GM19023 (cell line): ENCODE measurements at regions not wholly inside any gene's neighbourhood (a gene's known extent, or its start where the extent isn't known, plus 50 kb on each side); places are given as distances from the start of the nearest gene placed in this dataset.
"Not testable (repeated sequence)": the region's sequence is repeated elsewhere in the genome, so short reads cannot be mapped to it uniquely, and the experiment has no call there.

ENCODE experiments used
- ATAC-seq: cut with Tn5 transposase; IDR thresholded peaks from one replicate; pipeline ENCODE4 v1.9.1; 2021; ENCODE audit warnings: mild to moderate bottlenecking, moderate library complexity; ENCODE audit not compliant: unreplicated experiment

GRCh38 chr12:34301251-34302130 lies 279.2 kb downstream of the ALG10 start:
- ATAC-seq = no peak

GRCh38 chr12:34302131-34302885 lies 280.0 kb downstream of the ALG10 start:
- no peak for ATAC-seq

- no peak for ATAC-seq
Observed at GRCh38 chr12:34303091-34303870, 281.0 kb downstream of the ALG10 start.

DNA sequence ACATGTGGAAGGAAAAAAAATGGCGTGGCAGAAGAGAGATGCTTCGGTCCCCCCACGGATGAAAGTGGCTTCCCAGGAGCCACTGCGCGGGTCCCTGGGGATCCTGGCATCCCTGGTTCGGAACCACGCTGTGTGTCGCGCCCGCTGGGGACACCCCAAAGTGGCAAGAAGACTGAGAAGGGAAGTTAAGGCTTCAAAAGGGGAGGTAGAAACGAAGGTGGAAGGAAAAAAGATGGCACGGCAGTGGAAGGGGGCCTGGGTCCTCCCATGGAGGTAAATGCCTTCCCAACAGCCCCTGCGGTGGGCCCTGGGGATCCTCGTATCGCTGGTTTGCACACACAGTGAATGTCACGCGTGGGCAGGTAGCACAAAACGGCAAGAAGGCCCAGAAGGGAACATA lies 281.7 kb downstream of the ALG10 start:
- no peak for ATAC-seq

DNA sequence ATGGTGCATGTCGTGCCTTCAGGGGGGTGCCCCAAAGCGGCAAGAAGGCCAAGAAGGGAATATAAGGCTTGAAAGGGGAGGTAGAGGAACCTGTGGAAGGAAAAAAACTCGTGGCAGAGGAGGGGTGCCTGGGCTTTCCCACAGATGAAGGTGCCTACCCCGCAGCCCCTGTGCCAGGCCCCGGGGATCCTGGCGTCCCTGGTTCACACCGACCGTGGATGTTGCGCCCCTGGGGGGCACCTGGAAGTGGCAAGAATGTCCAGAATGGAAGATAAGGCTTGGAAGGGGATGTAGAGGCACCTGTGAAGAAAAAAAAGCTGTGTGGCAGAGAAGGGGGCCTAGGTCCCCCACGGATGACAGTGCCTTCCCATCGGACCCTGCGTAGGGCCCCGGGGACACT lies 282.2 kb downstream of the ALG10 start:
- no peak for ATAC-seq

DNA sequence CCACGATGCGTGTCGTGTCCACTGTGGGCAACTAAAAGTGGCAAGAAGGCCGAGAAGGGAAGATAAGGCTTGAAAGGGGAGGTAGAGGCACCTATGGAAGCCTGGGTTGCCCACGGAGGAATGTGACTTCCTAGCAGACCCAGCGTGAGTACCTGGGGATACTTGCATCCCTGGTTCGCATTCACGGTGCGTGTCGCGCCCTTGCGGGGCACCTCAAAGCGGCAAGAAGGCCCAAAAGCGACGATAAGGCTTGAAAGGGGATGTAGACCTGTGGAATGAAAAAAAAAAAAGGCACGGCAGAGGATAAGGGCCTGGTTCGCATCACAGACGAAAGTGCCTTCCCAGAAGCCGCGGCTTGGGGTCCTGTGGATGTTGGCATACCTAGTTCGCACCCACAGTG lies 282.9 kb downstream of the ALG10 start:
- ATAC-seq = no peak

DNA sequence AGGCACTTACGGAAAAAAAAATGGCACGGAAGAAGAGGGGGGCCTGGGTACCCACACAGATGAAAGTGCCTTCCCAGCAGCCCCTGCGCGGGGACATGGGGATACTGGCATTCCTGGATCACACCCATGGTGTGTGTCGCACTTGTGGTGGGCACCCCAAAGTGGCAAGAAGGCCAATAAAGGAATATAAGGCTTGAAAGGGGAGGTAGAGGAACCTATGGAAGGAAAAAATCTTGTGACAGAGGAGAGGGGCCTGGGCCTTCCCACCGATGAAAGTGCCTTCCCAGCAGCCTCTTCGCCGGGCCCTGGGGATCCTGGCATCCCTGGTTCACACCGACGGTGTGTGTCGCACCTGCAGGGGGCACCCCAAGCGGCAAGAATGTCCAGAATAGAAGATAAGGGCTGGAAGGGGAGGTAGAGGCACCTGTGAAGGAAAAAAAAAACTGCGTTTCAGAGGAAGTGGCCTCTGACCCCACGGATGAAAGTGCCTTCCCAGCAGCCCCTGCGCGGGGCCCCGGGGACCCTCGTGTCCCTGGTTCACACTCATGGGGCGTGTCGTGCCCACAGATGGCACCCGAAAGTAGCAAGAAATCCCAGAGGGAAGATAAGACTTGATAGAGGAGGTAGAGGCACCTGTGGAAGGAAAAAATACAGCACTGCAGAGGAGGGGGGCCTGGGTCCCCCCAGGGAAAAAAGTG lies 284.0 kb downstream of the ALG10 start:
- no peak for ATAC-seq

- not testable (repeated sequence) for ATAC-seq
Observed at GRCh38 chr12:34309806-34310804, 287.8 kb downstream of the ALG10 start.

- no peak for ATAC-seq
Observed at GRCh38 chr12:34311337-34311736, 289.0 kb downstream of the ALG10 start.

GRCh38 chr12:34327671-34328070 lies 305.4 kb downstream of the ALG10 start:
- no peak for ATAC-seq

- ATAC-seq = no peak
Observed at GRCh38 chr12:34333337-34333736, 311.0 kb downstream of the ALG10 start.

GRCh38 chr12:34334538-34334937 lies 312.2 kb downstream of the ALG10 start:
- no peak for ATAC-seq

DNA sequence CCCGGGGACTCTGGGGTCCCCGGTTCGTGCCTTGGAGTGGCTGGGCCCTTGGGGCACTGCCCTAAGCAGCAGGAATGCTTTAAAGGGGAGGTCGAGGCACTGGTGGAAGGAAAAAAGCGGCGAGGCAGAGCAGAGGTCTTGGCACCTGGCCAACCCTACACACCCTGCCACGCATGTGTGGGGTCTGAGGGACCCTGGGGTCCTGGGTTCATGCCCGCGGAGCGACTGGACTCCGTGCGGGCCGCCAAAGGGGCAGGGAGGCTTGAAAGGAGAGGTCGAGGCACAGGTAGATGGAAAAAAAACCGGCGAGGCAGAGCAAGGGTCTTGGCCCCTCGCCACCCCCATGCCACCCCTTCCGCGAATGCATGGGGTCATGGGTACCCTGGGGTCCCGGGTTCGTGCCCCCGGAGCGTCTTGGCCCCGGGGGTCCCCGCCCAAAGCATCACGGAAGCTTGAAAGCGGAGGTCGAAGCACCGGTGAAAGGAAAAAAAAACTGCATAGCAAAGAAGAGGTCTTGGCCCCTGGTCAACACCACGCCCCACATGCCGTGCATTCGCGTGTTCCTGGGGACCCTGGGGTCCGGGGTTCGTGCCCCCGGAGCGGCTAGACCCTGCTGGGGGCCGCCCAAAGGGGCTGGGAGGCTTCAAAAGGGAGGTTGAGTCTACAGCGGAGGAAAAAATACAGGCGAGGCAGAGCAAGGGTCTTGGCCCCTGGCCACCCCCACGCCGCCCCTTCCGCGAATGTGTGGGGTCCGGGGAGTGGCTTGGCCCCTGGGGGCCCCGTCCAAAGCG lies 312.9 kb downstream of the ALG10 start:
- ATAC-seq = no peak

DNA sequence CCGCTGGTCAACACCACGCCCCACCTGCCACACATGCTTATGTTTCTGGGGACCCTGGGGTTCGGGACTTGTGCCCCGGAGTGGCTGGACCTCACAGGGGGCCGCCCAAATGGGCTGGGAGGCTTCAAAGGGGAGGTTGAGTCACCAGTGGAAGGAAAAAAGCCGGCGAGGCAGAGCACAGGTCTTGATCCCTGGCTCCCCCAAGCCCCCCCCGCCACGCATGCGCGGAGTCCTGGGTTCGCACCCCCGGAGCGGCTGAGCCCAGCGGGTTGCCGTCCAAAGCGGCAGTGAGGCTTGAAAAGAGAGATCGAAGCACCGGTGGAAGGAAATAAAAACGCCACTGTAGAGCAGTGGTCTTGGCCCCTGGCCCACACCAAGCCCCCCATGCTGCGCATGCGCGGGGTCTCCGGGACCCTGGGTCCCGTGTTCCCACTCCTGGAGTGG lies 313.5 kb downstream of the ALG10 start:
- ATAC-seq = no peak

DNA sequence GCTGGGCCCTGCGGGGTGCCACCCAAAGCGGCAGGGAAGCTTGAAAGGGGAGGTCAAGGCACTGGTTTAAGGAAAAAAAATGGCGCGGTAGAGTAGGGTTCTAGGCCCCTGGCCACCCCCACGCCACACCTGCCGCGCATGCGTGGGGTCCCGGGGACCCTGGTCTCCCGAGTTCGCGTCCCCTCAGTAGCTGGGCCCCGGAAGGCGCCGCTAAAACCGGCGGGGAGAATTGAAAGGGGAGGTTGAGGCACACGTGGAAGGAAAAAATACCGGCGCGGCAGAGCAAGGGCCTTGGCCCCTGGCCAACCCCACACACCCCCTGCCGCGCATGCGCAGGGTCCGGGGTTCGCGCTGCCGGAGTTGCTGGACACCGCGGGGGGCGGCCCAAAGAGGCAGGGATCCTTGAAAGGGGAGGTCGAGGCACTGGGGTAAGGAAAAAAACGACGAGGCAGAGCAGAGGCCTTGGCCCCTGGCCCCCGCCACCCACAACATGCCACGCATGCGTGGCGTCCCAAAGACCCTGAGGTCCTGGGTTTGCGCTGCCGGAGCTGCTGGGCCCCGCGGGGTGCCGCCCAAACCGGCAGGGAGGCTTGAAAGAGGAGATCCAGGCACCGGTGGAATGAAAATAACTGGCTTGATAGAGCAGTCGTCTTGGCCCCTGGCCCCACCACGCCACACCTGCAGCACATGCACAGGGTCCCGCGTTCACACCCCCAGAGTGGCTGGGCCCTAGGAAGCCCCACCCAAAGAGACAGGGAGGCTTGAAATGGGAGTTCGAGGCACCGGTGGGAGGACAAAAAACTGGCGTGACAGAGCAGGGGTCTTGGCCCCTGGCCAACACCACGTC lies 314.5 kb downstream of the ALG10 start:
- no peak for ATAC-seq

DNA sequence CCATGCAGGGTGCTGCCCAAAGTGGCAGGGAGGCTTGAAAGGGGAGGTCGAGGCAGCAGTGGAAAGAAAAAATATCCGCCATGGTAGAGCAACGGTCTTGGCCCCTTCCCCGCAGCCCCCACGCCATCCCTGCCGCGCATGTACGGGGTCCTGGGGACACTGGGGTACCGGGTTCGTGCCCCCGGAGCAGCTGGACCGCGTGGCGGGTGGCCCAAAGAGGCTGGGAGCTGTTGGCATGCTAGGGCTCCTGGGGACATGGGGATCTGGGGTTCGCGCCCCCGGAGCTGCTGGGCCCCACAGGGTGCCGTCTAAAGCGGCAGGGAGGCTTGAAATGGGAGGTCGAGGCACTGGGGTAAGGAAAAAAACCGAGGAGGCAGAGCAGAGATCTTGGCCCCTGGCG lies 316.5 kb downstream of the ALG10 start:
- ATAC-seq = no peak

DNA sequence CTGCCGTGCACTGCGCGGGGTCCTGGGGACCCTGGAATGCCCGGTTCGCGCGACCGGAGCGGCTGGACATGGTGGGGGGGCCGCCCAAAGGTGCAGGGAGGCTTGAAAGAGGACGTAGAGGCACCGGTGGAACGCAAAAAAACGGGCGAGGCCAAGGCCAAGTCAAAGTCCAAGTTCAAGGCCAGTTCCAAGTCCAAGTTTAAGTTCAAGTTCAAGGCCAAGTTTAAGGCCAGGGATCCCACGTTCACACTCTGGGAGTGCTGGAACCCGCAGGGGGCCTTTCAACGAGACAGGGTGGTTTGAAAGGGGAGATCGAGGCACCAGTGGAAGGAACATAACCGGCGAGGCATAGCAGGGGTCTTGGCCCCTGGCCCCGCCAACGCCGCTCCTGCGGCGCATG lies 317.6 kb downstream of the ALG10 start:
- ATAC-seq = no peak
